Loucy (cell line): ENCODE measurements at regions not wholly inside any gene's neighbourhood (a gene's known extent, or its start where the extent isn't known, plus 50 kb on each side); places are given as distances from the start of the nearest gene placed in this dataset.

Experiments used
- H2AFZ ChIP-seq: fragments of 200-600 bp; sonication (generic); 2 replicates; pipeline ENCODE4 v1.6.0; 2016; ENCODE audit warnings: antibody characterized with exemption, mild to moderate bottlenecking, low read length, moderate library complexity
- H3F3A ChIP-seq: fragments of 200-600 bp; 2 replicates; pipeline ENCODE4 v1.6.0; 2016; ENCODE audit warnings: antibody characterized with exemption, low read depth, mild to moderate bottlenecking
- H3K27me3 ChIP-seq: fragments of 200-600 bp; sonication (generic); 2 replicates; pipeline ENCODE4 v1.6.1; 2014; ENCODE audit warnings: low read length, mild to moderate bottlenecking; ENCODE audit not compliant: insufficient read depth, poor library complexity, severe bottlenecking
- H3K36me3 ChIP-seq: fragments of 200-600 bp; sonication (generic); 2 replicates; pipeline ENCODE4 v1.6.1; 2016; ENCODE audit warnings: low read length; ENCODE audit not compliant: insufficient read depth
- H3K4me1 ChIP-seq: fragments of 200-600 bp; sonication (generic); 2 replicates; pipeline ENCODE4 v1.5.1; 2014; ENCODE audit warnings: low read length, mild to moderate bottlenecking; ENCODE audit not compliant: insufficient read depth, poor library complexity, severe bottlenecking
- H3K4me2 ChIP-seq: fragments of 200-600 bp; sonication (generic); 2 replicates; pipeline ENCODE4 v1.6.0; 2014; ENCODE audit warnings: antibody characterized with exemption, low read length, low read depth, mild to moderate bottlenecking; ENCODE audit not compliant: poor library complexity, severe bottlenecking
- H3K4me3 ChIP-seq: fragments of 200-600 bp; sonication (generic); 2 replicates; pipeline ENCODE4 v1.5.1; 2014; ENCODE audit warnings: low read length, mild to moderate bottlenecking, mixed read lengths; ENCODE audit not compliant: poor library complexity, severe bottlenecking
- H3K79me2 ChIP-seq: fragments of 200-600 bp; sonication (generic); 2 replicates; pipeline ENCODE4 v1.6.1; 2014; ENCODE audit warnings: low read length; ENCODE audit not compliant: insufficient read depth
- H3K9ac ChIP-seq: fragments of 200-600 bp; sonication (generic); 2 replicates; pipeline ENCODE4 v1.6.0; 2014; ENCODE audit warnings: mild to moderate bottlenecking, low read depth, low read length, moderate library complexity; ENCODE audit not compliant: poor library complexity, severe bottlenecking
- H3K9me2 ChIP-seq: fragments of 200-600 bp; sonication (generic); replicated peaks from 2 replicates; pipeline ENCODE4 v1.6.1; 2016; ENCODE audit warnings: low read depth, low read length, mixed read lengths
- H3K9me3 ChIP-seq: fragments of 200-600 bp; sonication (generic); 2 replicates; pipeline ENCODE4 v1.6.1; 2014; ENCODE audit warnings: mild to moderate bottlenecking, antibody characterized with exemption, low read length, low read depth; ENCODE audit not compliant: insufficient read depth
- H4K20me1 ChIP-seq: fragments of 200-600 bp; sonication (generic); 2 replicates; pipeline ENCODE4 v1.6.0; 2014; ENCODE audit warnings: antibody characterized with exemption, low read length, mild to moderate bottlenecking; ENCODE audit not compliant: insufficient read depth, poor library complexity, severe bottlenecking
- CTCF ChIP-seq: fragments of 200-600 bp; sonication (generic); conservative IDR thresholded peaks from 2 replicates; pipeline ENCODE4 v1.5.1; 2014; ENCODE audit warnings: mild to moderate bottlenecking, antibody characterized with exemption, low read length
- EZH2phosphoT487 ChIP-seq: fragments of 200-600 bp; IDR thresholded peaks from 2 replicates; pipeline ENCODE4 v1.6.1; 2018; ENCODE audit warnings: antibody characterized with exemption, mild to moderate bottlenecking, moderate library complexity, borderline replicate concordance

- no peak overlapping the region for H2AFZ ChIP-seq
- no peaks in the 10 kb centered on the region for H3F3A ChIP-seq
- no peak overlapping the region for H3K9ac ChIP-seq
- TF ChIP-seq CTCF (no peak), EZH2phosphoT487 (no peak)
- H3K9me2 ChIP-seq: no peaks in the 10 kb centered on the region
- no peaks in the 10 kb centered on the region for H4K20me1 ChIP-seq
- no peaks in the 10 kb centered on the region for H3K79me2 ChIP-seq
- no peak overlapping the region for H3K4me3 ChIP-seq
- H3K4me1 ChIP-seq: no peaks in the 10 kb centered on the region
- H3K9me3 ChIP-seq: no peaks in the 10 kb centered on the region
- H3K36me3 ChIP-seq: no peaks in the 10 kb centered on the region
- H3K27me3 ChIP-seq: no peaks in the 10 kb centered on the region
- H3K4me2 ChIP-seq: no peak overlapping the region
These were observed 70.5 kb upstream of the ITGA11 start for GRCh38 chr15:68502398-68502901.

GRCh38 chr15:68503213-68503612 lies 71.2 kb upstream of the ITGA11 start:
- Histone ChIP-seq H4K20me1 (no peaks in the 10 kb centered on the region), H3F3A (no peaks in the 10 kb centered on the region), H3K36me3 (no peaks in the 10 kb centered on the region), H3K4me2 (no peak overlapping the region), H3K4me1 (no peaks in the 10 kb centered on the region), H3K9me3 (no peaks in the 10 kb centered on the region), H3K4me3 (no peak overlapping the region), H3K9ac (no peak overlapping the region), H2AFZ (no peak overlapping the region), H3K9me2 (no peaks in the 10 kb centered on the region), H3K79me2 (no peaks in the 10 kb centered on the region), H3K27me3 (no peaks in the 10 kb centered on the region)
- TF ChIP-seq CTCF: no peak
- TF ChIP-seq EZH2phosphoT487: no peak

- no peak overlapping the region for H3K4me3 ChIP-seq
These were observed 72.1 kb upstream of the ITGA11 start for GRCh38 chr15:68503791-68504680.

More at GRCh38 chr15:68503791-68504680, 72.1 kb upstream of the ITGA11 start:
- H3K79me2 ChIP-seq: no peaks in the 10 kb centered on the region
- no peaks in the 10 kb centered on the region for H3F3A ChIP-seq
- no peaks in the 10 kb centered on the region for H4K20me1 ChIP-seq
- H3K4me1 ChIP-seq: no peaks in the 10 kb centered on the region
- no peaks in the 10 kb centered on the region for H3K9me3 ChIP-seq
- H3K36me3 ChIP-seq: no peaks in the 10 kb centered on the region
- TF ChIP-seq CTCF (no peak), EZH2phosphoT487 (no peak)
- no peak overlapping the region for H3K9ac ChIP-seq
- peak overlapping the region; percentile 35; the same call in 1 of the 2 replicates for H2AFZ ChIP-seq
- no peaks in the 10 kb centered on the region for H3K9me2 ChIP-seq
- no peak overlapping the region for H3K4me2 ChIP-seq
- no peaks in the 10 kb centered on the region for H3K27me3 ChIP-seq
